GM12878 (cell line): ENCODE measurements at regions not wholly inside any gene's neighbourhood (a gene's known extent, or its start where the extent isn't known, plus 50 kb on each side); places are given as distances from the start of the nearest gene placed in this dataset.

Experiments used
- ATAC-seq: fragments of 200-7000 bp; cut with Tn5 transposase; 3 replicates; pipeline ENCODE4 v1.9.1; 2020; ENCODE audit warnings: mild to moderate bottlenecking, moderate library complexity
- BruUV-seq: library from RNA; stranded (reverse); fragments of 400-500 nt; replicated peaks from 2 replicates; lab custom pipeline; 2021; lab: Mats Ljungman, UMichigan
- CTCF ChIA-PET: fragments of 300-600 bp; sonication (Branson Sonifier 250); formaldehyde crosslinking; extraction: SDS; loops from one replicate; lab custom pipeline; 2021; ENCODE audit warnings: inconsistent platforms; lab: Yijun Ruan, JAX
- POLR2A ChIA-PET: fragments of 350-600 bp; formaldehyde crosslinking; extraction: SDS; loops from one replicate; lab custom pipeline; 2021; ENCODE audit warnings: inconsistent platforms; lab: Charles Lee
- RAD21 ChIA-PET: fragments of 300-600 bp; sonication (Branson Sonifier 250); formaldehyde crosslinking; loops from one replicate; lab custom pipeline; 2023; ENCODE audit warnings: antibody characterized with exemption; ENCODE audit not compliant: unreplicated experiment; lab: Charles Lee
- SMC1A ChIA-PET: fragments of 300-600 bp; sonication (Branson Sonifier 250); formaldehyde crosslinking; loops from one replicate; lab custom pipeline; 2023; ENCODE audit not compliant: unreplicated experiment, uncharacterized antibody; lab: Charles Lee
- DNase-seq: peaks from one replicate; pipeline ENCODE4 v3.0.0-alpha.2; 2011; ENCODE audit warnings: low read depth, low spot score
- FAIRE-seq: peaks from 3 replicates; lab custom pipeline; 2011; peaks lifted over from hg19 to GRCh38; lab: Jason Lieb, UNC
- H2AFZ ChIP-seq: 2 replicates; pipeline ENCODE4 v1.6.0; 2011; ENCODE audit warnings: low read depth, low read length, control low read depth; ENCODE audit not compliant: control insufficient read depth
- H3K27ac ChIP-seq: 2 replicates; pipeline ENCODE4 v1.5.1; 2011; ENCODE audit warnings: control low read depth; ENCODE audit not compliant: control insufficient read depth, insufficient read depth
- H3K27me3 ChIP-seq, 2 experiments: replicated peaks in 1 of 2; 2 replicates each; pipeline versions ENCODE4 v1.6.0 to v1.6.1; 2011; ENCODE audit warnings: low read length in 1 of 2; ENCODE audit not compliant: control insufficient read depth in 2 of 2, insufficient read depth in 2 of 2
- H3K36me3 ChIP-seq, 2 experiments: 2 replicates each; pipeline ENCODE4 v1.5.1; 2011; ENCODE audit warnings: low read length in 1 of 2; ENCODE audit not compliant: control insufficient read depth in 2 of 2, insufficient read depth in 2 of 2
- H3K4me1 ChIP-seq: 2 replicates; pipeline ENCODE4 v1.6.1; 2011; ENCODE audit warnings: mild to moderate bottlenecking, low read length, moderate library complexity, mixed read lengths; ENCODE audit not compliant: control insufficient read depth, insufficient read depth
- H3K4me2 ChIP-seq: 2 replicates; pipeline ENCODE4 v1.6.0; 2011; ENCODE audit warnings: control low read depth; ENCODE audit not compliant: control insufficient read depth, insufficient read depth
- H3K4me3 ChIP-seq: fragments of 200-600 bp; sonication (generic); 2 replicates; pipeline ENCODE4 v1.5.1; 2016
- H3K79me2 ChIP-seq: 2 replicates; pipeline ENCODE4 v1.6.0; 2011; ENCODE audit warnings: low read length; ENCODE audit not compliant: control insufficient read depth, insufficient read depth
- H3K9ac ChIP-seq: 2 replicates; pipeline ENCODE4 v1.8.0; 2011; ENCODE audit warnings: low read length, control low read depth, mixed read lengths; ENCODE audit not compliant: control insufficient read depth, insufficient read depth
- H3K9me3 ChIP-seq: replicated peaks from 3 replicates; pipeline ENCODE4 v1.5.1; 2011; ENCODE audit warnings: mild to moderate bottlenecking, low read length; ENCODE audit not compliant: control insufficient read depth, insufficient read depth
- H4K20me1 ChIP-seq: 2 replicates; pipeline ENCODE4 v1.6.0; 2011; ENCODE audit not compliant: control insufficient read depth, insufficient read depth
- ASH2L ChIP-seq: fragments of 300-600, 200-600 bp; sonication (generic); IDR thresholded peaks from 2 replicates; pipeline ENCODE4 v1.6.1; 2017; ENCODE audit warnings: low read depth, mild to moderate bottlenecking, borderline replicate concordance
- BRCA1 ChIP-seq: IDR thresholded peaks from 2 replicates; pipeline ENCODE4 v1.6.1; 2011; ENCODE audit warnings: low read depth, low read length, improper control_type of control experiment
- CEBPB ChIP-seq, 2 experiments: fragments of 150-350 bp in 1 of 2; IDR thresholded peaks; 2 replicates each; pipeline ENCODE4 v1.6.1; 2012 to 2014; ENCODE audit warnings: low read depth in 2 of 2, low read length in 2 of 2, borderline replicate concordance in 1 of 2, inconsistent platforms in 1 of 2
- IKZF2 ChIP-seq, 2 experiments: fragments of 450-650 bp; IDR thresholded peaks; 2 replicates each; pipeline ENCODE4 v1.6.1; 2017; ENCODE audit warnings: mild to moderate bottlenecking in 2 of 2, moderate library complexity in 2 of 2
- KLF5 ChIP-seq: fragments of 450-650 bp; IDR thresholded peaks from 2 replicates; pipeline ENCODE4 v1.6.1; 2014; ENCODE audit warnings: mild to moderate bottlenecking; ENCODE audit not compliant: partially characterized antibody
- LARP7 ChIP-seq: fragments of 450-650 bp; IDR thresholded peaks from 2 replicates; pipeline ENCODE4 v1.6.1; 2017; ENCODE audit warnings: mild to moderate bottlenecking
- MYB ChIP-seq: fragments of 150-350 bp; IDR thresholded peaks from 2 replicates; pipeline ENCODE4 v1.6.1; 2014; ENCODE audit warnings: mild to moderate bottlenecking, low read depth, low read length, borderline replicate concordance
- SPI1 ChIP-seq: IDR thresholded peaks from 2 replicates; pipeline ENCODE4 v1.6.1; 2011; ENCODE audit warnings: low read depth, mild to moderate bottlenecking, low read length, moderate library complexity, borderline replicate concordance; ENCODE audit not compliant: insufficient read depth
- STAT1 ChIP-seq: fragments of 450-650 bp; conservative IDR thresholded peaks from 2 replicates; pipeline ENCODE4 v1.6.1; 2014; ENCODE audit warnings: antibody characterized with exemption, mild to moderate bottlenecking
- TARDBP ChIP-seq: IDR thresholded peaks from 2 replicates; pipeline ENCODE4 v1.6.1; 2016; ENCODE audit warnings: borderline replicate concordance
- ZZZ3 ChIP-seq: IDR thresholded peaks from 2 replicates; pipeline ENCODE4 v1.6.1; 2011; ENCODE audit warnings: low read depth; ENCODE audit not compliant: control insufficient read depth, insufficient read length
- WGBS: methylation state at CpG from one replicate; pipeline ENCODE4 v1.1.6; 2016; ENCODE audit warnings: low lambda C conversion rate; ENCODE audit not compliant: insufficient replicate concordance, insufficient coverage; ENCODE audit errors: missing lambda C conversion rate; 5-methylcytosine and 5-hydroxymethylcytosine counted together
- in situ Hi-C: fragments of 300-500 bp; cut with MboI; formaldehyde crosslinking; loops from 9 replicates; pipeline ENCODE4 v1.14.3; 2018; ENCODE audit warnings: mixed read lengths
- intact Hi-C: fragments of 100-400 bp; cut with micrococcal nuclease; formaldehyde crosslinking; loops from one replicate; pipeline ENCODE4 v1.14.2; 2022; ENCODE audit not compliant: unreplicated experiment
- TF ChIP-seq, protein P1 (sequence below): IDR thresholded peaks from 2 replicates; pipeline ENCODE4 v1.6.1; 2011; ENCODE audit warnings: borderline replicate concordance, low read depth, mild to moderate bottlenecking, moderate library complexity, low read length; ENCODE audit not compliant: insufficient read depth, poor library complexity, severe bottlenecking
- TF ChIP-seq, protein P2 (sequence below): fragments of 450-650 bp; IDR thresholded peaks from 2 replicates; pipeline ENCODE4 v1.6.1; 2018; ENCODE audit warnings: borderline replicate concordance, mild to moderate bottlenecking; ENCODE audit not compliant: partially characterized antibody
- TF ChIP-seq, protein P3 (sequence below): fragments of 450-650 bp; IDR thresholded peaks from 2 replicates; pipeline ENCODE4 v1.6.1; 2016; ENCODE audit warnings: mild to moderate bottlenecking, moderate library complexity, borderline replicate concordance
- TF ChIP-seq, protein P4 (sequence below): fragments of 450-650 bp; IDR thresholded peaks from 2 replicates; pipeline ENCODE4 v1.6.1; 2017; ENCODE audit warnings: mild to moderate bottlenecking

DNA sequence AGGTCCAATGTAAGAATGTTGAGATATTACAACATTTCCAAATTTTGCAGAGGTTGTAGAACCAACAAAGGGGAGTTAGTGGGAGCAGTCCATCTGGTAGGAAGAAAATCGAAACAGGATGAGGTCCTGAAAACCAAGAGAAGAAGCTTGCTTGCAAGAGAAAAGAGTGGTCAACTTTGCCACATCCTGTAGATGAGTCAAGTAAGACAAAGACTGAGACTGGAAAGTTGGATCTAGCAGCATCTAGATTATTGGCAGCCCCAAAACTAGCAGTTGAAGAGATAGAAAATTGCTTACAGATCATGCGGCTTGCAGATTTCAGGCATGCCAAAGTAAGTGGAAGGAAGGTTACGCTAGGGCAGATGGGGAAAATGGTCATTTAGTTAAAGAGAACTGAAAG is 378.9 kb downstream of the GRB14 start:
- Histone ChIP-seq H3K4me2 (no peak overlapping the region), H3K9ac (no peak overlapping the region), H3K4me3 (no peak overlapping the region), H4K20me1 (no peaks in the 10 kb centered on the region), H3K36me3 (no peaks in the 10 kb centered on the region), H3K27me3 (no peaks in the 10 kb centered on the region), H3K27ac (no peak overlapping the region), H3K4me1 (no peaks in the 10 kb centered on the region), H2AFZ (no peak overlapping the region), H3K9me3 (no peaks in the 10 kb centered on the region), H3K79me2 (no peaks in the 10 kb centered on the region)
- ChIA-PET RAD21 (no interaction called here), SMC1A (no interaction called here), CTCF (no interaction called here), POLR2A (no interaction called here)
- FAIRE-seq (no peak), ATAC-seq (no peak), DNase-seq (no peak)
- in situ Hi-C loops (no loop called here), intact Hi-C loops (no loop called here)
- TF ChIP-seq STAT1 (no peak), KLF5 (no peak), MYB (no peak), CEBPB (IDR thresholded peaks at IDR 0.05; ENCODE audit: borderline replicate concordance in 1 of 2, low read depth in 2 of 2, low read length in 2 of 2) (no peak), IKZF2 (IDR thresholded peaks at IDR 0.05) (no peak), TARDBP (no peak), ZZZ3 (no peak), SPI1 (no peak), BRCA1 (no peak), LARP7 (no peak), ASH2L (no peak)
- TF ChIP-seq, protein P1, sequence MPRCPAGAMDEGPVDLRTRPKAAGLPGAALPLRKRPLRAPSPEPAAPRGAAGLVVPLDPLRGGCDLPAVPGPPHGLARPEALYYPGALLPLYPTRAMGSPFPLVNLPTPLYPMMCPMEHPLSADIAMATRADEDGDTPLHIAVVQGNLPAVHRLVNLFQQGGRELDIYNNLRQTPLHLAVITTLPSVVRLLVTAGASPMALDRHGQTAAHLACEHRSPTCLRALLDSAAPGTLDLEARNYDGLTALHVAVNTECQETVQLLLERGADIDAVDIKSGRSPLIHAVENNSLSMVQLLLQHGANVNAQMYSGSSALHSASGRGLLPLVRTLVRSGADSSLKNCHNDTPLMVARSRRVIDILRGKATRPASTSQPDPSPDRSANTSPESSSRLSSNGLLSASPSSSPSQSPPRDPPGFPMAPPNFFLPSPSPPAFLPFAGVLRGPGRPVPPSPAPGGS: no peak
- TF ChIP-seq, protein P2, sequence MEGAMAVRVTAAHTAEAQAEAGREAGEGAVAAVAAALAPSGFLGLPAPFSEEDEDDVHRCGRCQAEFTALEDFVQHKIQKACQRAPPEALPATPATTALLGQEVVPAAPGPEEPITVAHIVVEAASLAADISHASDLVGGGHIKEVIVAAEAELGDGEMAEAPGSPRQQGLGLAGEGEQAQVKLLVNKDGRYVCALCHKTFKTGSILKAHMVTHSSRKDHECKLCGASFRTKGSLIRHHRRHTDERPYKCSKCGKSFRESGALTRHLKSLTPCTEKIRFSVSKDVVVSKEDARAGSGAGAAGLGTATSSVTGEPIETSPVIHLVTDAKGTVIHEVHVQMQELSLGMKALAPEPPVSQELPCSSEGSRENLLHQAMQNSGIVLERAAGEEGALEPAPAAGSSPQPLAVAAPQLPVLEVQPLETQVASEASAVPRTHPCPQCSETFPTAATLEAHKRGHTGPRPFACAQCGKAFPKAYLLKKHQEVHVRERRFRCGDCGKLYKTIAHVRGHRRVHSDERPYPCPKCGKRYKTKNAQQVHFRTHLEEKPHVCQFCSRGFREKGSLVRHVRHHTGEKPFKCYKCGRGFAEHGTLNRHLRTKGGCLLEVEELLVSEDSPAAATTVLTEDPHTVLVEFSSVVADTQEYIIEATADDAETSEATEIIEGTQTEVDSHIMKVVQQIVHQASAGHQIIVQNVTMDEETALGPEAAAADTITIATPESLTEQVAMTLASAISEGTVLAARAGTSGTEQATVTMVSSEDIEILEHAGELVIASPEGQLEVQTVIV: no peak
- TF ChIP-seq, protein P3, sequence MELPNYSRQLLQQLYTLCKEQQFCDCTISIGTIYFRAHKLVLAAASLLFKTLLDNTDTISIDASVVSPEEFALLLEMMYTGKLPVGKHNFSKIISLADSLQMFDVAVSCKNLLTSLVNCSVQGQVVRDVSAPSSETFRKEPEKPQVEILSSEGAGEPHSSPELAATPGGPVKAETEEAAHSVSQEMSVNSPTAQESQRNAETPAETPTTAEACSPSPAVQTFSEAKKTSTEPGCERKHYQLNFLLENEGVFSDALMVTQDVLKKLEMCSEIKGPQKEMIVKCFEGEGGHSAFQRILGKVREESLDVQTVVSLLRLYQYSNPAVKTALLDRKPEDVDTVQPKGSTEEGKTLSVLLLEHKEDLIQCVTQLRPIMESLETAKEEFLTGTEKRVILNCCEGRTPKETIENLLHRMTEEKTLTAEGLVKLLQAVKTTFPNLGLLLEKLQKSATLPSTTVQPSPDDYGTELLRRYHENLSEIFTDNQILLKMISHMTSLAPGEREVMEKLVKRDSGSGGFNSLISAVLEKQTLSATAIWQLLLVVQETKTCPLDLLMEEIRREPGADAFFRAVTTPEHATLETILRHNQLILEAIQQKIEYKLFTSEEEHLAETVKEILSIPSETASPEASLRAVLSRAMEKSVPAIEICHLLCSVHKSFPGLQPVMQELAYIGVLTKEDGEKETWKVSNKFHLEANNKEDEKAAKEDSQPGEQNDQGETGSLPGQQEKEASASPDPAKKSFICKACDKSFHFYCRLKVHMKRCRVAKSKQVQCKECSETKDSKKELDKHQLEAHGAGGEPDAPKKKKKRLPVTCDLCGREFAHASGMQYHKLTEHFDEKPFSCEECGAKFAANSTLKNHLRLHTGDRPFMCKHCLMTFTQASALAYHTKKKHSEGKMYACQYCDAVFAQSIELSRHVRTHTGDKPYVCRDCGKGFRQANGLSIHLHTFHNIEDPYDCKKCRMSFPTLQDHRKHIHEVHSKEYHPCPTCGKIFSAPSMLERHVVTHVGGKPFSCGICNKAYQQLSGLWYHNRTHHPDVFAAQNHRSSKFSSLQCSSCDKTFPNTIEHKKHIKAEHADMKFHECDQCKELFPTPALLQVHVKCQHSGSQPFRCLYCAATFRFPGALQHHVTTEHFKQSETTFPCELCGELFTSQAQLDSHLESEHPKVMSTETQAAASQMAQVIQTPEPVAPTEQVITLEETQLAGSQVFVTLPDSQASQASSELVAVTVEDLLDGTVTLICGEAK: no peak
- TF ChIP-seq, protein P4, sequence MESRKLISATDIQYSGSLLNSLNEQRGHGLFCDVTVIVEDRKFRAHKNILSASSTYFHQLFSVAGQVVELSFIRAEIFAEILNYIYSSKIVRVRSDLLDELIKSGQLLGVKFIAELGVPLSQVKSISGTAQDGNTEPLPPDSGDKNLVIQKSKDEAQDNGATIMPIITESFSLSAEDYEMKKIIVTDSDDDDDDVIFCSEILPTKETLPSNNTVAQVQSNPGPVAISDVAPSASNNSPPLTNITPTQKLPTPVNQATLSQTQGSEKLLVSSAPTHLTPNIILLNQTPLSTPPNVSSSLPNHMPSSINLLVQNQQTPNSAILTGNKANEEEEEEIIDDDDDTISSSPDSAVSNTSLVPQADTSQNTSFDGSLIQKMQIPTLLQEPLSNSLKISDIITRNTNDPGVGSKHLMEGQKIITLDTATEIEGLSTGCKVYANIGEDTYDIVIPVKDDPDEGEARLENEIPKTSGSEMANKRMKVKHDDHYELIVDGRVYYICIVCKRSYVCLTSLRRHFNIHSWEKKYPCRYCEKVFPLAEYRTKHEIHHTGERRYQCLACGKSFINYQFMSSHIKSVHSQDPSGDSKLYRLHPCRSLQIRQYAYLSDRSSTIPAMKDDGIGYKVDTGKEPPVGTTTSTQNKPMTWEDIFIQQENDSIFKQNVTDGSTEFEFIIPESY: no peak
- WGBS: 28% methylated on average over 3 of the region's 3 CpGs
- BruUV-seq: no TSS peak
